RCC 7860 (cell line): ENCODE measurements at regions not wholly inside any gene's neighbourhood (a gene's known extent, or its start where the extent isn't known, plus 50 kb on each side); places are given as distances from the start of the nearest gene placed in this dataset.
A peak's percentile ranks its signal among the peaks of the same experiment; 100 is the strongest.

Experiments used
- DNase-seq: peaks from one replicate; pipeline ENCODE4 v3.0.0-alpha.2; 2015; ENCODE audit warnings: low spot score
- FAIRE-seq: peaks from 2 replicates; lab custom pipeline; 2012; peaks lifted over from hg19 to GRCh38; lab: Jason Lieb, UNC

GRCh38 chr1:209493559-209493958 is 90.0 kb upstream of the CAMK1G start:
- no peak for DNase-seq
- no peak for FAIRE-seq

- FAIRE-seq (no peak), DNase-seq (no peak)
Measured at GRCh38 chr1:209497729-209498128, 85.8 kb upstream of the CAMK1G start.

- no peak for FAIRE-seq
- no peak for DNase-seq
Measured at GRCh38 chr1:209500993-209501392, 82.5 kb upstream of the CAMK1G start.

GRCh38 chr1:209503196-209503595 is 80.3 kb upstream of the CAMK1G start:
- FAIRE-seq: no peak

GRCh38 chr1:209504571-209504970 is 78.9 kb upstream of the CAMK1G start:
- DNase-seq (peak; percentile 13), FAIRE-seq (no peak)

More at GRCh38 chr1:209503196-209503595, 80.3 kb upstream of the CAMK1G start:
- DNase-seq: no peak

- DNase-seq: peak; percentile 89
- no peak for FAIRE-seq
Measured at GRCh38 chr1:209505044-209505443, 78.5 kb upstream of the CAMK1G start.

GRCh38 chr1:209506101-209506500 is 77.4 kb upstream of the CAMK1G start:
- FAIRE-seq: no peak

GRCh38 chr1:209509039-209509438 is 74.5 kb upstream of the CAMK1G start:
- no peak for FAIRE-seq
- no peak for DNase-seq

More at GRCh38 chr1:209506101-209506500, 77.4 kb upstream of the CAMK1G start:
- DNase-seq: no peak

GRCh38 chr1:209510063-209510462 is 73.5 kb upstream of the CAMK1G start:
- no peak for FAIRE-seq

GRCh38 chr1:209511169-209511568 is 72.3 kb upstream of the CAMK1G start:
- DNase-seq (no peak), FAIRE-seq (no peak)

More at GRCh38 chr1:209510063-209510462, 73.5 kb upstream of the CAMK1G start:
- no peak for DNase-seq

GRCh38 chr1:209512821-209513220 is 70.7 kb upstream of the CAMK1G start:
- no peak for FAIRE-seq

GRCh38 chr1:209513226-209513625 is 70.3 kb upstream of the CAMK1G start:
- DNase-seq: peak; percentile 51
- FAIRE-seq: no peak

More at GRCh38 chr1:209512821-209513220, 70.7 kb upstream of the CAMK1G start:
- DNase-seq: peak; percentile 21

GRCh38 chr1:209516771-209517680 is 66.5 kb upstream of the CAMK1G start:
- DNase-seq (no peak), FAIRE-seq (no peak)

- no peak for FAIRE-seq
- DNase-seq: no peak
Measured at GRCh38 chr1:209517681-209518050, 65.8 kb upstream of the CAMK1G start.

GRCh38 chr1:209519786-209520185 is 63.7 kb upstream of the CAMK1G start:
- no peak for FAIRE-seq
- DNase-seq: no peak

GRCh38 chr1:209522826-209523225 is 60.7 kb upstream of the CAMK1G start:
- FAIRE-seq (no peak), DNase-seq (no peak)

GRCh38 chr1:209526137-209526536 is 57.4 kb upstream of the CAMK1G start:
- DNase-seq: no peak
- no peak for FAIRE-seq

- no peak for FAIRE-seq
- DNase-seq: peak; percentile 95
Measured at GRCh38 chr1:209527372-209527771, 56.1 kb upstream of the CAMK1G start.

GRCh38 chr1:209527993-209528717 is 55.4 kb upstream of the CAMK1G start:
- DNase-seq (peak; percentile 98), FAIRE-seq (peak; percentile 96)

GRCh38 chr1:209529233-209529632 is 54.3 kb upstream of the CAMK1G start:
- DNase-seq (no peak), FAIRE-seq (no peak)

GRCh38 chr1:209531006-209531405 is 52.5 kb upstream of the CAMK1G start:
- DNase-seq (no peak), FAIRE-seq (no peak)

GRCh38 chr1:209531549-209531948 is 52.0 kb upstream of the CAMK1G start:
- FAIRE-seq (no peak), DNase-seq (no peak)
